Esophagus squamous epithelium (tissue), 5 donors: ENCODE measurements at regions not wholly inside any gene's neighbourhood (a gene's known extent, or its start where the extent isn't known, plus 50 kb on each side); places are given as distances from the start of the nearest gene placed in this dataset.

Source experiments
- DNase-seq: peaks from one replicate; lab custom pipeline; 2025; lab: John Stamatoyannopoulos, UW
- H3K27ac ChIP-seq, 4 donors: fragments of 200-600 bp; sonication (generic); one replicate each; pipeline ENCODE4 v1.5.1; 2016 to 2019; ENCODE audit warnings: mild to moderate bottlenecking in 1 of 4
- H3K27me3 ChIP-seq, 4 donors: fragments of 200-600 bp; sonication (generic); 1 replicate in 3 of 4; 2 replicates in 1 of 4; pipeline versions ENCODE4 v1.5.1 to v1.6.0; 2017 to 2021; ENCODE audit warnings: antibody characterized with exemption in 1 of 4
- H3K36me3 ChIP-seq, 3 donors: fragments of 200-600 bp; sonication (generic); one replicate each; pipeline ENCODE4 v1.5.1; 2016 to 2019
- H3K4me1 ChIP-seq, 3 donors: fragments of 200-600 bp; sonication (generic); one replicate each; pipeline ENCODE4 v1.5.1; 2017 to 2019
- H3K4me3 ChIP-seq, 4 donors: fragments of 200-600 bp; sonication (generic); 1 replicate in 3 of 4; 2 replicates in 1 of 4; pipeline ENCODE4 v1.5.1; 2016 to 2019; ENCODE audit warnings: mild to moderate bottlenecking in 2 of 4, moderate library complexity in 1 of 4
- H3K9me3 ChIP-seq, 3 donors: fragments of 200-600 bp; sonication (generic); one replicate each; pipeline ENCODE4 v1.5.1; 2016 to 2019
- CTCF ChIP-seq, 6 experiments: fragments of 450-650 bp in 4 of 6; fragments of 200-600 bp in 2 of 6; sonication (generic) in 2 of 6; IDR thresholded peaks; one replicate each; pipeline ENCODE4 v1.5.1; 2016 to 2019; ENCODE audit warnings: antibody characterized with exemption in 6 of 6, mild to moderate bottlenecking in 4 of 6, moderate library complexity in 4 of 6
- POLR2A ChIP-seq, 4 donors: fragments of 450-650 bp; IDR thresholded peaks; one replicate each; pipeline ENCODE4 v1.6.1; 2017; ENCODE audit warnings: antibody characterized with exemption in 4 of 4, mild to moderate bottlenecking in 4 of 4, moderate library complexity in 3 of 4
- WGBS, 2 donors: methylation state at CpG; one replicate each; pipeline ENCODE4 v1.1.5; 2018; 5-methylcytosine and 5-hydroxymethylcytosine counted together
- intact Hi-C: fragments of 100-400 bp; cut with DNase I; formaldehyde crosslinking; loops from one replicate; pipeline ENCODE4 v1.15.0; 2022
- donor health status: DM: yes; HTN: yes; CAD: no.

- no peaks in the 10 kb centered on the region for H3K9me3 ChIP-seq
- H3K27ac ChIP-seq, result no peak overlapping the region
- TF ChIP-seq POLR2A (IDR thresholded peaks at IDR 0.05) (no peak), CTCF (IDR thresholded peaks at IDR 0.05) (no peak)
- intact Hi-C loops, result no loop called here
- no peaks in the 10 kb centered on the region for H3K4me1 ChIP-seq
- WGBS, 2 donors, result 69 to 72% methylated on average over 7 of the region's 7 CpGs
- no peaks in the 10 kb centered on the region for H3K27me3 ChIP-seq
- DNase-seq, result no peak
- no peak overlapping the region for H3K4me3 ChIP-seq
- H3K36me3 ChIP-seq, result no peaks in the 10 kb centered on the region
Observed at GRCh38 chr4:126568652-126569570, 1063.8 kb upstream of the INTU start.

DNA sequence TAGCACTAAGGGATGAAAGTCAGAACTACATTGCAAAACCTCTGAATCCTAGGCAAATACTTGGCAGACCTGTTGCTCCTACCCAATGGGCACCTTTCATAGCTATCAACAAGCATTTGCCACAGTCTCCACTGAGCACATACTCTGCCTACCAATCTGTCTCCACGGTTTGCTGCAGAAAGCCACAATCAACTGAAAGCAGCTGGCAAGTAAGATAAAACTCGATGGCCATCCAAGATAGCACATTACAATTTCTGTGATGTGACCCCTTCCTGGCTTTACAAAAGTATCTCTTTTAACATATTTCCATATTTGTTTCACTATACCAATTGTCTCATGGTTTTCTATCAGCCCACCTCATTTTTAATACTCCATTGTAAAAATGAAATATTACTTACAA, 1060.5 kb upstream of the INTU start:
- Histone ChIP-seq H3K27me3 (no peaks in the 10 kb centered on the region), H3K27ac (no peak overlapping the region), H3K36me3 (no peaks in the 10 kb centered on the region), H3K4me3 (no peak overlapping the region), H3K9me3 (no peaks in the 10 kb centered on the region), H3K4me1 (no peaks in the 10 kb centered on the region)
- TF ChIP-seq CTCF (IDR thresholded peaks at IDR 0.05) (no peak), POLR2A (IDR thresholded peaks at IDR 0.05) (no peak)
- 45 to 63% methylated on average over 2 of the region's 2 CpGs for WGBS, 2 donors
- no peak for DNase-seq
- intact Hi-C loops, result no loop called here

- Histone ChIP-seq H3K4me1 (no peaks in the 10 kb centered on the region), H3K36me3 (no peaks in the 10 kb centered on the region)
Observed at GRCh38 chr4:126582737-126583136, 1050.0 kb upstream of the INTU start.

DNA sequence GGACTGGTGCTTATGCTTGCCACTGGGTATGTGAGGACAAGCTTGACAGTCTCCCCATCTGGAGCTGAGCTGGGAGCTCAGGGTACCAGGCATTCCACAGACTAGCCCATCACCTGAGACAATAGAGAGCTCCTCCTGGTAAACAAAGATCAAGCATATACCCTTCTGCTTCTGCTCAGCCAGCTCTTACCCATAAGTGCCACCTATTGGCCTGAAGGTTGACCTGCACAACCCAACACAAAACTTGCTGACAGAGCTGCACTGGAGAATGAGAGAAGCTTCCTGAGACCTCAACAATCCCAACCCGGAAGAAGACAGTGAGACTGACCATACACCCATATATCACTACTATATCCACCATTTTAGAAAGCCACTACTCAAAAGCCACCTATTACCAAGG, 1049.2 kb upstream of the INTU start:
- intact Hi-C loops, result no loop called here
- DNase-seq, result no peak
- Histone ChIP-seq H3K4me3 (no peak overlapping the region), H3K36me3 (no peaks in the 10 kb centered on the region), H3K4me1 (no peaks in the 10 kb centered on the region), H3K27ac (no peak overlapping the region), H3K9me3 (no peaks in the 10 kb centered on the region), H3K27me3 (no peaks in the 10 kb centered on the region)
- no peak for TF ChIP-seq CTCF (IDR thresholded peaks at IDR 0.05)
- TF ChIP-seq POLR2A (IDR thresholded peaks at IDR 0.05), result no peak
- 60% methylated on average over 1 of the region's 1 CpG; no CpG with 5 or more reads in 1 of the 2 donors for WGBS, 2 donors

More at GRCh38 chr4:126582737-126583136, 1050.0 kb upstream of the INTU start:
- no peaks in the 10 kb centered on the region for H3K9me3 ChIP-seq
- intact Hi-C loops, result no loop called here
- DNase-seq, result no peak
- no peaks in the 10 kb centered on the region for H3K27me3 ChIP-seq
- H3K4me3 ChIP-seq, result no peak overlapping the region
- TF ChIP-seq CTCF (IDR thresholded peaks at IDR 0.05), result no peak
- no peak for TF ChIP-seq POLR2A (IDR thresholded peaks at IDR 0.05)
- 75% methylated on average over 1 of the region's 2 CpGs; no CpG with 5 or more reads in 1 of the 2 donors for WGBS, 2 donors
- no peak overlapping the region for H3K27ac ChIP-seq

DNA sequence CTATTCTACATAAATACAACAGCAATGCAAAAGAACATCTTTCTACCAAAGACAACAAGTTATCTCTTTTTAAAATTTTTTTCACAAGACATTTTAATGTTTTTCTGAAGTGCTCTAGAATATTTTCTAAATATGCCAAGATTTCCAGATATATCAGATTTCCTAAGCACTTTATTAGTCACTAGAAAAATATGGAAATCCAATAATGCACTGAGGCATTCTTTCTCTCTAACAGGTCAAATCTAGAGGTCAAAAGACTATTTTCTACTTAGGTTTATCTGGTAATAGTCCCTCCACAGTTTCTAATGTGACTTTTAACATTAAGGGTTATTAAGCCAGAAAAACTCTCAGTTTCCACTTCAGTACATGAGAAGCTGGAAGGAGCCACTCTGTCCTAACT, 1041.2 kb upstream of the INTU start:
- no peaks in the 10 kb centered on the region for H3K9me3 ChIP-seq
- H3K27me3 ChIP-seq, result no peaks in the 10 kb centered on the region
- H3K4me1 ChIP-seq, result no peaks in the 10 kb centered on the region
- no peaks in the 10 kb centered on the region for H3K36me3 ChIP-seq
- intact Hi-C loops, result no loop called here
- no peak for TF ChIP-seq CTCF (IDR thresholded peaks at IDR 0.05)
- TF ChIP-seq POLR2A (IDR thresholded peaks at IDR 0.05), result no peak
- no peak for DNase-seq
- no peak overlapping the region for H3K27ac ChIP-seq
- no peak overlapping the region for H3K4me3 ChIP-seq
